ENCODE measurements at regions not wholly inside any gene's neighbourhood (a gene's known extent, or its start where the extent isn't known, plus 50 kb on each side); places are given as distances from the start of the nearest gene placed in this dataset.

GRCh38 chr5:164540174-164540573 lies 1034.8 kb downstream of the MAT2B start:
- Histone ChIP-seq H3K27me3 (no peaks in the 10 kb centered on the region), H3K79me2 (no peaks in the 10 kb centered on the region), H3K27ac (no peak overlapping the region), H2AFZ (no peak overlapping the region), H3K4me3 (no peak overlapping the region), H3K9me3 (ENCODE audit: low read depth) (no peaks in the 10 kb centered on the region), H3K4me1 (ENCODE audit: insufficient read depth) (no peaks in the 10 kb centered on the region), H3K4me2 (no peak overlapping the region), H4K20me1 (ENCODE audit: insufficient read depth, poor library complexity, severe bottlenecking) (no peaks in the 10 kb centered on the region), H3K36me3 (replicated peaks; ENCODE audit: insufficient read depth, low read depth) (no peaks in the 10 kb centered on the region), H3K9me2 (replicated peaks; ENCODE audit: insufficient read depth) (no peaks in the 10 kb centered on the region)
- no peak for TF ChIP-seq EZH2phosphoT487 (IDR thresholded peaks at IDR 0.05; ENCODE audit: low read depth, severe bottlenecking, unreplicated experiment)
- TF ChIP-seq EZH2 (IDR thresholded peaks at IDR 0.05; ENCODE audit: borderline replicate concordance) = no peak
- TF ChIP-seq CTCF (IDR thresholded peaks at IDR 0.05; ENCODE audit: poor library complexity) = no peak
- DNase-seq (ENCODE audit: low spot score) = no peak
- 88% methylated on average over 2 of the region's 2 CpGs for WGBS (ENCODE audit: low lambda C conversion rate, missing lambda C conversion rate)

- H3K4me2 ChIP-seq = no peak overlapping the region
- 91% methylated on average over 6 of the region's 6 CpGs for WGBS (ENCODE audit: low lambda C conversion rate, missing lambda C conversion rate)
- no peaks in the 10 kb centered on the region for H3K36me3 ChIP-seq (replicated peaks; ENCODE audit: insufficient read depth, low read depth)
- no peaks in the 10 kb centered on the region for H3K9me2 ChIP-seq (replicated peaks; ENCODE audit: insufficient read depth)
- no peaks in the 10 kb centered on the region for H4K20me1 ChIP-seq (ENCODE audit: insufficient read depth, poor library complexity, severe bottlenecking)
- no peak for DNase-seq (ENCODE audit: low spot score)
- H3K4me1 ChIP-seq (ENCODE audit: insufficient read depth) = no peaks in the 10 kb centered on the region
- no peak overlapping the region for H3K4me3 ChIP-seq
- no peaks in the 10 kb centered on the region for H3K27me3 ChIP-seq
- no peaks in the 10 kb centered on the region for H3K9me3 ChIP-seq (ENCODE audit: low read depth)
- no peak overlapping the region for H2AFZ ChIP-seq
- TF ChIP-seq EZH2 (IDR thresholded peaks at IDR 0.05; ENCODE audit: borderline replicate concordance) = no peak
- no peak for TF ChIP-seq CTCF (IDR thresholded peaks at IDR 0.05; ENCODE audit: poor library complexity)
- H3K27ac ChIP-seq = no peak overlapping the region
- H3K79me2 ChIP-seq = no peaks in the 10 kb centered on the region
Observed at GRCh38 chr5:164545507-164545906, 1040.1 kb downstream of the MAT2B start.

GRCh38 chr5:164553851-164554250 lies 1048.4 kb downstream of the MAT2B start:
- Histone ChIP-seq H3K9me3 (ENCODE audit: low read depth) (no peaks in the 10 kb centered on the region), H3K36me3 (replicated peaks; ENCODE audit: insufficient read depth, low read depth) (no peaks in the 10 kb centered on the region), H3K4me2 (no peak overlapping the region), H3K27ac (no peak overlapping the region), H3K9me2 (replicated peaks; ENCODE audit: insufficient read depth) (no peaks in the 10 kb centered on the region), H3K4me1 (ENCODE audit: insufficient read depth) (no peaks in the 10 kb centered on the region), H2AFZ (no peak overlapping the region), H3K79me2 (no peaks in the 10 kb centered on the region), H4K20me1 (ENCODE audit: insufficient read depth, poor library complexity, severe bottlenecking) (no peaks in the 10 kb centered on the region), H3K27me3 (no peaks in the 10 kb centered on the region), H3K4me3 (no peak overlapping the region)
- no peak for TF ChIP-seq EZH2phosphoT487 (IDR thresholded peaks at IDR 0.05; ENCODE audit: low read depth, severe bottlenecking, unreplicated experiment)
- no peak for TF ChIP-seq CTCF (IDR thresholded peaks at IDR 0.05; ENCODE audit: poor library complexity)
- no peak for TF ChIP-seq EZH2 (IDR thresholded peaks at IDR 0.05; ENCODE audit: borderline replicate concordance)
- DNase-seq (ENCODE audit: low spot score) = no peak
- WGBS (ENCODE audit: low lambda C conversion rate, missing lambda C conversion rate) = 48% methylated on average over 3 of the region's 3 CpGs

- no peaks in the 10 kb centered on the region for H3K79me2 ChIP-seq
- 98% methylated on average over 2 of the region's 2 CpGs for WGBS (ENCODE audit: low lambda C conversion rate, missing lambda C conversion rate)
Observed at GRCh38 chr5:164555809-164556208, 1050.4 kb downstream of the MAT2B start.

More at GRCh38 chr5:164555809-164556208, 1050.4 kb downstream of the MAT2B start:
- Histone ChIP-seq H2AFZ (no peak overlapping the region), H3K36me3 (replicated peaks; ENCODE audit: insufficient read depth, low read depth) (no peaks in the 10 kb centered on the region), H3K4me2 (no peak overlapping the region), H3K27ac (no peak overlapping the region), H3K4me3 (no peak overlapping the region), H3K4me1 (ENCODE audit: insufficient read depth) (no peaks in the 10 kb centered on the region), H3K9me3 (ENCODE audit: low read depth) (no peaks in the 10 kb centered on the region), H3K27me3 (no peaks in the 10 kb centered on the region), H4K20me1 (ENCODE audit: insufficient read depth, poor library complexity, severe bottlenecking) (no peaks in the 10 kb centered on the region), H3K9me2 (replicated peaks; ENCODE audit: insufficient read depth) (no peaks in the 10 kb centered on the region)
- no peak for DNase-seq (ENCODE audit: low spot score)
- no peak for TF ChIP-seq EZH2 (IDR thresholded peaks at IDR 0.05; ENCODE audit: borderline replicate concordance)
- TF ChIP-seq EZH2phosphoT487 (IDR thresholded peaks at IDR 0.05; ENCODE audit: low read depth, severe bottlenecking, unreplicated experiment) = no peak
- no peak for TF ChIP-seq CTCF (IDR thresholded peaks at IDR 0.05; ENCODE audit: poor library complexity)

All from hepatocyte (in vitro differentiated cells).